GM19438 (cell line): ENCODE measurements at regions not wholly inside any gene's neighbourhood (a gene's known extent, or its start where the extent isn't known, plus 50 kb on each side); places are given as distances from the start of the nearest gene placed in this dataset.
A peak's percentile ranks its signal among the peaks of the same experiment; 100 is the strongest.

Experiments
- ATAC-seq: cut with Tn5 transposase; IDR thresholded peaks from one replicate; pipeline ENCODE4 v1.9.1; 2021; ENCODE audit warnings: low read depth; ENCODE audit not compliant: unreplicated experiment

- no peak for ATAC-seq
Observed at GRCh38 chr4:167469436-167469835, 235.1 kb upstream of the SPOCK3 start.

GRCh38 chr4:167475951-167476350 lies 241.7 kb upstream of the SPOCK3 start:
- ATAC-seq, result no peak

- no peak for ATAC-seq
Observed at GRCh38 chr4:167492007-167492406, 257.7 kb upstream of the SPOCK3 start.

GRCh38 chr4:167509551-167509950 lies 275.3 kb upstream of the SPOCK3 start:
- no peak for ATAC-seq

GRCh38 chr4:167524091-167524490 lies 289.8 kb upstream of the SPOCK3 start:
- ATAC-seq, result no peak

DNA sequence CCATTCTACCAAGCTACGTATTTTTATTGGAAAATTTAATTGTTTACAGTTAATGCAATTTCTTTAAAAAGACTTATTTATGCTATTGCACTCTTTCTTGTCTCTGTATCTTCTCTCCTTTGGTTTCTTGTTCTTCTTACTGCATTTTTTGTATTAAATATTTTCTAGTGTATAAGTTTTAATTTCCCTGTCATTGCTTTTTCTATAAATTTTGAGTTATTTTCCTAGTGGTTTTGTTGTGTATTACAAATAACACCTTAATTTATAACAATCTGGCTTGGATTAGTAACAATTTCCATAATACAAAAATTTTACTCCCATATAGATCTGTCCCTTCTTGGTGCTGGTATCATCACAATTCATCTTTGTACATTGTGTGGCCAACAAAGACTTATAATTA lies 303.5 kb upstream of the SPOCK3 start:
- ATAC-seq, result no peak

DNA sequence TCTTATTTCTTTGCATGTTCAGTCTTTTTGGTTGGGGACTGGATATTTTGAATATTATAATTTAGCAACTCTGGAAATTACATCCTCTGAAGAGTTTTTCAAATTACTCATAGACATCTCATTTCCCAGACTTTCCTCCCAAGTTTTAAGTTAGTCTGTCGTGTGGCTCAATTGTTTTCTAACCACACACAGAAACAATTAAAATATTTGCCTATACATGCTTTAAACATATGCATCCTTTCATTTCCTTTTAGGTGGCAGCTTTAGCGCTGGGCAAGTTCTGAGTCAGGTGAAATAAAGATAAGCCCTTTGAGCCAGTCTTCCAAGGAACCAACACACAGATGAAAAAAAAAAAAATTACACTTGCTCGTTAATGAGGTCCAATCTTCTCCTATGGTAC lies 307.0 kb upstream of the SPOCK3 start:
- no peak for ATAC-seq

GRCh38 chr4:167544391-167544790 lies 310.1 kb upstream of the SPOCK3 start:
- no peak for ATAC-seq

DNA sequence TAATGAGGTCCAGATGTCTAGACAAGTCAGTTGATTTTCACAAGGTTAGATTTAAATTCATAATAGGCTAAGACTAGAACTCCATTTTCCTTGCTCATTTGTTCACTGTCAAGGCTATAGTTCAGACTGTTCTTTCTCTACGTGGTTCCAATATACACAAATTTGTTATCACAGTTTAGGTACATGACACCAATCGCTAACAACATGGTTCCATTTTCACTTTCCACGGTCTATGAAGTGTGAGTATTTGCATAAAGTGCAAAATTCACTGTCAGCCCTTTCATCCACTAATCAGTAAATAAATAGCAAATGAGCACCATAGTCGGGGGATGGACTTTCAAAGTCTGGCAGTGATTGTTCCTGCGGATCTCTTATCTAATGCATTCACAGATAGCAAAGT lies 315.7 kb upstream of the SPOCK3 start:
- ATAC-seq, result no peak

DNA sequence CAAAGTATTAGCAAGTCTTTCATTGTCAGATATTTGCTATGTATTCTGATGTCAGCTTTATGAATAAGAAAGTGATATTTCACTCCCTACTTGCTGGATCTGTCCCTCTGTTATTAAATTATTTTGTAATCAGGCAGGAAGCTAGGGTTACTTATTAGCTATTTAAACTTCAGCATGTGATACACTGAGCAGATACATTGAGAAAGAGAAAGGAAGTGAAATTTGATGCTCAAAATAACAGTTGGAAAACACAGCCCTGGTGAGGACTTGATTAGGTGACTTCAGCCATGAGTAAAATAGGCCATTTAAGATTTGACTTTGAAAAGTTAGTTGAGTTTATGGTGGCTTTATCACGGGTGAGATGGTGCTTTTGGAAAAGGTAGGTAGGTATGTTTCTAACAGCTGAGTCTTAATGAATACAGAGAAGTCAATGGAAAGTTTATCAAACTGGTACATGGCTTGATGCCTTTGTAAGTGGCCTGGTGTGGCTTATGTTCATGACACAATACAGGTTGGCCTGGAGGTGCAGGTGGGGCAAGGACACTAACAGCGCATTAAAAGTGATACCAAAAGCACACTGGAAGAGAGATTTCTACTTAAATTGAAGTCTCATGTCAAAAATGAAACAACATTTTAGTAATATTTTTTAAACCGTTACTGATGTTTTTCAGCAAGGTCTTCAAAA lies 321.2 kb upstream of the SPOCK3 start:
- peak; percentile 86 for ATAC-seq

- no peak for ATAC-seq
Observed at GRCh38 chr4:167578906-167579305, 344.6 kb upstream of the SPOCK3 start.

DNA sequence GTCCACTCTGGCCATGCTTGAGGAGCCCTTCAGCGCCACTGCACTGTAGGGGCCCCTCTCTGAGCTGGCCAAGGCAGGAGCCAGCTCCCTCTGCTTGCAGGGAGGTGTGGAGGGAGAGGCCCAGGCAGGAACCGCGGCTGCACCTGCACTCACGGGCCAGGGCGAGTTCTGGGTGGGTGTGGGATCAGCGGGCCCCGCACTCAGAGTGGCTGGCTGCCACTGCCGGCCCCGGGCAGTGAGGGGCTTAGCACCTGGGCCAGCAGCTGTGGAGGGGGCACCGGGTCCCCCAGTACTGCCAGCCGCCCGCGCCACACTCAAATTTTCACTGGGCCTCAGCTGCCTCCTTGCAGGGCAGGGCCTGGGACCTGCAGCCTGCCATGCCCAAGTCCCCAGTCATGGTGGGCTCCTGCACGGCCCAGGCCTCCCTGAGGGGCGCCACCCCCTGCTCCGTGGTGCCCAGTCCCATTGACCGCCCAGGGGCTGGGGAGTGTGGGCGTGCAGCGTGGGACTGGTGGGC lies 347.2 kb upstream of the SPOCK3 start:
- ATAC-seq, result no peak

GRCh38 chr4:167587361-167587760 lies 353.1 kb upstream of the SPOCK3 start:
- ATAC-seq, result no peak

- ATAC-seq, result no peak
Observed at GRCh38 chr4:167595898-167596297, 361.6 kb upstream of the SPOCK3 start.

- no peak for ATAC-seq
Observed at GRCh38 chr4:167602157-167602556, 367.9 kb upstream of the SPOCK3 start.

DNA sequence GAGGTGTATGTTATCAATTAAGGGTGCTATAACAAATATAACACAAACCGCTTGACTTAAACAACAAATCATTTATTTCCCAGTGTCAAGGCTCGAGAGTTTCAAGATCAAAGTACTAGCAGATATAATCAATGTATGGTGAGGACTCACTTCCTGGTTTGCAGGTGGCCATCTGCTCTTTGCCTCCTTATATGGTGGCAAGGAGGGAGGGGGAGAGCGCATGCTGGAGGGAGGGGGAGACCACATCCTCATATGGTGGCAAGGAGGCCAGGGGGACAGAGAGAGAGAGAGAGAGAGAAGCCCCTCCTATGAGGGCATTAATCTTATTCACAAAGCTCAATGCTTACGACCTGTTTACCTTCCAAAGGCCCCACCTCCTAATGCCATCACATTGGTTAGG lies 372.3 kb upstream of the SPOCK3 start:
- no peak for ATAC-seq

- ATAC-seq, result no peak
Observed at GRCh38 chr4:167613381-167613780, 379.1 kb upstream of the SPOCK3 start.

DNA sequence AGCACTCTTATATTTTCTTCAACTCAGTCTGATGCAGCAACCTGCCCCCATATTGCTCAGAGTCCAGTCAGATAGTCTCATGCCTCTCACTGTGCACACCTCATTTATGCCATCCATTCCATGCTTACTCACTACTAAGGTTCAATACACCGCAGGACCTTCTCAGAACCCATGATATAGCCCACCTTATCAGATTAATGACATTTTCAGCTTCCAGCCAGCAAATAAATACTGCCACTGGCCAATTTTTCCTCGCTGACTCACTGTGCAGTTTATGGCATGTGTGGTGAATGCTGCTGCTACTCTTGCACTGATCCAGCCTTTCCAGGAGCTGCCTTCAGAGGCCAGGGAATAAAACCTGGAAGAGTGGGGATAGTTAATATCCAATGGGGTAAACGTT lies 380.6 kb upstream of the SPOCK3 start:
- no peak for ATAC-seq

GRCh38 chr4:167616476-167616875 lies 382.2 kb upstream of the SPOCK3 start:
- ATAC-seq, result no peak

- ATAC-seq, result peak; percentile 93
Observed at GRCh38 chr4:167622481-167623240, 388.4 kb upstream of the SPOCK3 start.

GRCh38 chr4:167623241-167623572 lies 388.9 kb upstream of the SPOCK3 start:
- no peak for ATAC-seq

DNA sequence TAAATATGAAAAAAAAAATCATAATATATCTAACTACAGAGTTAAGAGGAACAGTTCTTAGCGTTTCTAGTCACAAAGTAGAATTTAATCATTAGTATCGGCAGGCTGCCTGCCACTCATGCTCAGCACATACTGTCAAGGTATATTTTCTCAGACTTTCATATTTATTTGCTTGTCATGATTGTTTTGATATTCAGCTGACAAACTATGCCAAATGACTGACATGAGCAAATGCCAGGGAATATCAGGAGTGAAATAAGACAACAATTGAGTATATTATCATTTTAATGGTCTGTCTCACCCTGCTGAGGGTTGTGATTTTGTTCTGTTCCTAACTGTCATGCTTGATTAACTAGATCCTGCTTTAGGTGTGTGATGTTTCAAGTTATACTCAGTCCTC lies 395.0 kb upstream of the SPOCK3 start:
- ATAC-seq, result no peak
